GM21390 (cell line): ENCODE measurements at regions not wholly inside any gene's neighbourhood (a gene's known extent, or its start where the extent isn't known, plus 50 kb on each side); places are given as distances from the start of the nearest gene placed in this dataset.

Experiments
- ATAC-seq: cut with Tn5 transposase; IDR thresholded peaks from one replicate; pipeline ENCODE4 v1.9.1; 2021; ENCODE audit not compliant: unreplicated experiment

DNA sequence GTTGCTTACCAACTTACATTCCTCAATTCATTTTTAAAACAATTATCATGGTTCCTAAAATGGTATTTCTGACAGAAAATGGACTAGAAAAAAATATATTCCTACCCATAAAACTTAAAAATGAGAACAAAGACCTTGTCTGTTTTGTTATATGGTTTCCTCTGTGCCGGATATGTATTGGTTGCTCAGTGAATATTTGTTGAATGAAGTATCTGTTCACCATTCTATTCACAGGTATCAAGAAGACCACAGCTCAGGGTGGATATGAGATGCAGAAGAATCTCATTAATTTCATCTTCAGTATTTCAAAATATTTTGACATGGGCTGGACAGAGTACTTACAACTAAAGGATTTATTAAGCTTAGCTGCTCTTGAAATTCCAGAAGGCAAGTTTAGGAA lies 58.1 kb downstream of the TUSC7 start:
- no peak for ATAC-seq

DNA sequence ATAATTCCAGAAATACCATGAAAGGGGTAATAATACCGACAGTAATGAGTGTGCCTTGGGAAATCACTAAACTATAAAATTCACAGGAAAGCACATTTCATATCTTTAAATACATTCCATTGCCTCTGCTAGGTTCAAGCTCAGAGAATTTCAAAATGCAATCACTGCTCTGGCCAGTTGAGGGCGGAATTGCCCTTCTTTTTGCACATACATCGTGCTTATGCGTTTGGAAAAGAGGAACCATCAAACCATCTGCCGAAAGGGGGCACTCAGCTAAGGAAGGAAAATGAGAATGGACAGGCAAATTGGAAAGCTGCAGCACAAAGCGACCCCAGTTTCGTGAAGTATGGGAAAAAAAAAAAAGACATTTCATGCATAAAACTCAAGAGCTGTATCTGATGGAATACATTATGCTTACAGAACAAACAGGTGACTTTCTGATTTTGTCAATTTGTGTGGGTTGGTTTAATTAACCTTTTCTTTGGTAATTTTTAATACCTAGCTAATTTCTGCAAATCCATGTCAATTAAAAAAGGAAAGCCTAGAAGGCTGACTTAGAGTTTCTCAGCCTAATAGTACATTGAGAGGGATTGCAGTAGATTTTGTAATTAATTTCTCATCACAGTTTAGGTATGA lies 61.4 kb downstream of the TUSC7 start:
- ATAC-seq = peak; percentile 100

DNA sequence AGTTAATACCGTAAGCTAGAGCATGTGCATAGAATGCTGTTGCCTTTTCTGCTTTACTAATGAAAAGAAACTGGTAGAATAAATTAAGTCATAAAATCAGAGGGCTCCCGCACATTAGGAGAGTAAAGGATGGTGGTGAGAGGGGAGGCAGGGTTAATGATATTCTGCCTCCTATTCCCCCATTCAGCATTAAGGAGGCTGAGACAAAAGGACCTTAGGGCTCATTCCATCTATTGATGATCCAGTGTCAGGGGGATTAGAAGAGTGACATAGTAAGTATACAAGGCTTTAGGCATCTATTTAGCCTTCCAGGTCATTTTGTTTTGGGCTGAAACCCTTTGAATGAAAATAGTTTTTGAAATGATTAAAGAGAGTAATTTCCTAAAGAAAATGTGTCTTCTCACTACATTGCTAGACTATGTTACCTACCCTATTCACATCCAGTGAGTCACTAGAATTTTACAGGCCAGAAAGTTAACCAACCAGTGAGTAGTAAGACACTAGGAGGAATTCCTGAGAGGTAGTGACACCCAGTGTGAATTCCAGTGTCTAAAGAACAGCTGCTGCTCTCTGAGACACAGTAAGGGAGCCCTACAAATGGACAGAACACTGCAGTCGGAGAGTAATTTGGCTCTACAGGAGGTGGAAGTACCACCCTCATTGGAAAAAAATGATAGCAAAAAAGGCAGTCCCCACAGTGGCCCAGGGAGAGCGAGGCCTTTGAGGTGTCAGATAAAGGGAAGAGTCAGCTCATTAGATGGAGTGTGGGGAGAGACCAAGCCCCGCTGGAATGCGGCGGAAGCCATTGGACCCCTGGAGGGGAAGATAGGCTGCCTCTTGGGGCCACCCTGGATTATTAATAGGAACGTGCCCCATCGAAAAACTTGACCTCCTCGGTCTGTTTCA lies 67.6 kb downstream of the TUSC7 start:
- no peak for ATAC-seq

DNA sequence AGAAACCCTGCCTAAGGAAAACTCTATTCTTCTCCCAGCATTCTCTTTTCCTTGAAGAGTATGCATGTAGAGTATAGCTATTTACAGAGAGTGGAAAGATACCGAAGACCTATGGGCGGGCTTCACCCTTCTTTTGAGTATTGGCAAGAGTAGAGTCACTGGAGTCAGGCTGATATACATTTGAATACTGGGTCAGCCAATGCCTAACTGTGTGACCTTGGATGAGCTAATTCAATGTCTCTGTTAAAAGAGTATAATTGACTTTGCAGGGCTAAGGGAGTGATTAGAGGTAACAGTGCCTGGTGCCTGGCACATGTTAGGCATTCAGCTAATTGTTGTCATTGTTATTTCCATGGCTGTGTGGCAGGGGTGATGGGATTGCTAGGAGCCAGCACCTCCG lies 75.6 kb downstream of the TUSC7 start:
- ATAC-seq = no peak

DNA sequence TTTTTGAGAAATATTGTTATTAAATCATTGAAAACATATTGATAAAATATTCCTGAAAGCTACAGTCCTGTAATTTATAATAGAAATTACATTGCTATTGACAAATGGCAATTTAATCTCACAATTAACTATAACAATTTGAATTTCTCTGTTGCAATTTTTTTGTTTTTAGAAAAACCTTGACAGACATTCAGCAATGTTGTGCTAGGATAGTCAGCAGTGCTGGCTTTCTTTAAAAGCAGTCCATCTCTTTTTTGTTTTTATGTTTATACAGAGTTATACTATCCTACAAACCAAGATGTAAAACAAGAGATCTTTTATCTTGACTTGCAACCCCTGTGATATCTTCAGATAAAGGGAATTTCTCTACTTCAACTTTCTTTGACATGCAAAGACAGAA lies 93.1 kb downstream of the TUSC7 start:
- ATAC-seq = no peak

DNA sequence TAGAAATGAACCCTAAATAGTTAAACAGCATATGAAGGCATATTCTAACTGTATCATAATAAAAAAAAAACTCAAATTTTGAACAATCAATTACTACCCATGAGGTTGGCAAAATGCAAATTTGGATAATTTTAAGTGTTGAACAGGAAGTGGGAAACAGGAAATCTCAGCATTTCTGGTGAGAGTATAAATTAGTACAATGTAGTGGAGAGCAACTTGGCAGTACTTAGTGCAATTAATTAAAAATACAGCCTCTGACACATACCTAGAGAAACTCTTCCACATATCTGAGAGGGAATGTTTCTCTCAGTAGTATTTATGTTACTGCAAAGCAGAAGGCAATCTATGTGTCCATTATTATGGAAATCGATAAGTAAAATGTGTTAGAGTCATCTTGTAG lies 96.8 kb downstream of the TUSC7 start:
- ATAC-seq = no peak

DNA sequence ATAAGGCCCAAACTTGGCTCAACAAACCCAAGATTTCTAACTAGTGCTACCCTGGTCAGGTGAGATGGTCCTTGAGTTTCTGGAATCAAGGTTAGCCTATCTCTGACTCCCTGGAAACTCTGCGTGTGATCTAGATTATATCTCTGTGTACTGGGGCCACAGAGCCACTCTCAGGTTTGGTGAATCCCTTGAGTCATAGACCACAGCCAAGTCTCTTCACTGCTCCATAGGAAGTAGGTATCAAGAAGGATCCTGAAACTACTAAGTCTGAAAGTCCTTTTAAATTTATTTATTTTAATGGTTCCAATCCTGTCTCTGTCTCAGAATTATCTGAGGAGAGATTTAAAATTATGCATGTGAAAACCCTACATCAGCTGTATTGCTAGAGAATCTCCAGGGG lies 99.1 kb downstream of the TUSC7 start:
- no peak for ATAC-seq

DNA sequence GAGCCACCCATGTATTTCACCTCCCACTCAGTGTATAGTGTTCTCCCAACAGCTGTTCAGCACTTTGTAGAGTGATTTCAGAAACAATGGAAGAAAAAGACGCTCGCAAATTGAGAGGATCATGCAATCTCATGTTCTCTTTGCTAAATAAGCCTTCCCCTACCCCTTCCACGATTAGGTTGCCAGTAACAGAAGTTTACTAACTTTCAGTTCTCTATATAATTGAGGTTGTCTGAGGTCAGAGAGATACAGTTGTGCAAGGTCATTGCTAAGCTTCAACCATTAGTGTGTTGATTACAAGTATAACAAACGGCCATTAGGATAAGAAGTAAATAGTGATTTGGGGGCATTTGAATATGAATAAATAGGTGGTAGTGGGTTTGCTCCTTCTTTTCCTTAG lies 99.6 kb downstream of the TUSC7 start:
- ATAC-seq = no peak

DNA sequence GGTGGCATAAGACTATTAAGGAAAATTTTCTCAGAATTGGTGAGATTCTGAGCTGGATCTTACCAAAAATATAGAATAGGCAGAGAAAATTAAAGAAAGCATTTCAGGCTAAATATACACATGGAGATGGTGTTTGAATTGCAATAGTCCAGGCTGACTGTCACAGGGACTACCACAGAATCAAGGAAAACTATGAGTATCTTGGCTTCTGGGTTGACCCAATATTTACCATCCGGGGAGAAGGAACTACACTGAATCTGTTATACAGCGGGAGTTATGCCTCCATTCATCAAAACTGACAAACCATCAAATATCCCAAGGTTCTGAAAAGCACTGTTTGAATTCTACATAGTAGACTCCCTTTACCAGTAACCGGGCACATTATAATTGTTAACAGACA lies 102.2 kb downstream of the TUSC7 start:
- no peak for ATAC-seq

DNA sequence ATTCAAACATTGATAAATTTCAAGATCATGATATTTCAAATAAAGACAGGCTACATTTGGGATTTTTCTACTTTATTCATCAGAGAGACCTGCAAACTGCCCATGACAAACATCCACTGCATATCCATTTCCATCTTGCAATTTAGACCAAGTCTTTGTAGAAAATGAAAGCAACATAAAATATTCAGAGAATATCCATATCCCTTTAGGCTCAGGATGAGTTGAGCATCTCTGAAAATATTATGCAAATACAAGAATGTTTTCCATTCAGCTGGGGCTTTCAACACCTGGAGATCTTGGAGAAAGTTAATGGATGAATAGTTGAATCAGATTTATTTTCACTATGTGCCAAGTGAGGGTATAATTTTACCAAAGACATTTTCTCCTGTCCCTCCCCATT lies 103.4 kb downstream of the TUSC7 start:
- no peak for ATAC-seq

DNA sequence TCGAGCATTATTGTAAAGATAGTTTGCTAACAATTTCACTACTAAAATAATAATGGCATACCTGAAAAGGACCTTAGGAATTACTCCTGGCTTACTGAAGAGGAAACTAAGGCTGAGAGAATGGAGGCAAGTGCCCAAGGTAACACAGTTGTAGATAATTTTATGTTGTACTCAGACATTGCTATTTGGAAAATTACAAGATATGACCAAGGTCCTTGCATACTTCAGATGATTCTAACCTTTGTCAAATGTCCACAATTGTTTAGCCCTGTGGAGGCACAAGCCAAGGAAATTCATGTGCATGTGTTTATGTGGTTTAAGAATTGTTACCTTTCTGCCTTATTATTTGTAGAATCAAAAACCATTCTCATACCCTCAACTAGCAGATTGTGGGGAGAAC lies 105.7 kb downstream of the TUSC7 start:
- ATAC-seq = no peak

DNA sequence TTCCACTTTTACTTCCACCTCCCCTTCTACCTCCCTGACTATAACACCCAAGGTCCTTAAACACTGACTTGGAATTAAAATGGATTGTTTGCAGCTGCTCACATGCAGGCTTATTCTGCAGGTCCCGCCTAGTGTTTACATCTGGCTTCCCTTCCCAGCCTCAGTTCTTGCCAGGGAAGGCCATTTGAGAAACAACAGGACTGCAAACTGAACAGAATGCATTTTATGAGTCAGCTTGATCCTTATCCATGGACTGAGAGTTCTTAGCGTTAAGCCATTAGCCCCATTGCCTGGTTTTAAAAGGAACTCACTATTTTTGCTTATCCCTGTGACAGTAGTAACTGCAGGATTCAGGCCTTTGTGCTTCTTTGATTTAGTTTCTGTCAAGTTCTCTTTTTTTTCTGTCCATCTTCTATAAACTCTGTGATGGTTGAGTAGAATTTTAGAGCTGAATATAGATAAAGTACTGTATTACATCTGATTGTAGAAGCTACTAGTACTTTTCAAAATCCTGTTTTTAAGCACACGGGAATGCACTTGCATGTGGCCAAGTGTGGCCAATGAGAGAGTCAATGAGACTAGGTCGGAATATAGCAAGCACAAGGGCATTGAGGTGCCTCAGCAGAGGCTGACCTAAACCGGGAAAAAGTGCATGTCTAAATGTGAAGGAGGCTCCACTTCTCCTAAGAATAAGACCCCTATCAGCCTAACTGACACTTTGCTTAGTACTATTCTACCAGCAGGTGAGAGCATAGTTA lies 106.4 kb downstream of the TUSC7 start:
- no peak for ATAC-seq

DNA sequence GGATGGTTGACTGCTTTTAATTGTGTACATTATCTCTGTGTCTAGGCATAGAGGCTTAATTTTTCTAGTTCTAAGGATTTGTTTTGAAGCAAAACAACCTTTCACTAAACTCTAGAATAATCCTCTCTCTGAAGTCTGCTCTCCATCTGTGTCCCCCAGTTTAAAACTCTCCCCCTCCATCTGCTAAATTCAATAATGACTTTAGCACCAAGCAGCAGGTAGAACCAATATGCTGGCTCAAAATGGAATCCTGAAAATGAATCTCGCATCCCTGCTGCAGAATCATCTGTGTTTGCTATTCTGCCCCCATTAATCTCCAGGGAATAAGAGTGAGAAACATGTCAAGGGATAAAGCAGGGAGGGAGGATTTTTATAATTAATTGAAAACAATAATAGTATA lies 111.8 kb downstream of the TUSC7 start:
- no peak for ATAC-seq

DNA sequence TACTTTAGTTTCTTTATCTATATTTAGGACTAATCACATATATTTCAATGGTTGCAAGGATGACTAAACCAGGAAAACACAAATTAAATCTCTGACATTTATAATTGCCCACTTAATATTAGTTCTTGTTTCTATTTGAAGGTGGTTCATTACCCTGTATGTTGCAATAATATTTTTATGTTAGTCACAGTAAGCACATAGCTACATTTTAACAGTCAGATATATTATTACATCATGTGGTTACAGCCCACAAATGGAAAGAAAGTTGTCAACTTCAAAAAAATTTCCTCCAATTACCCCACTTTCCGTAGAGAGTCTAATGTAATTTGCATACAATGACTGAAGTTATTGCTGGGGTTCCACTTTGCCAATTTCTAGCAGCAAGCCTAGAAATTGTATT lies 114.6 kb downstream of the TUSC7 start:
- no peak for ATAC-seq

DNA sequence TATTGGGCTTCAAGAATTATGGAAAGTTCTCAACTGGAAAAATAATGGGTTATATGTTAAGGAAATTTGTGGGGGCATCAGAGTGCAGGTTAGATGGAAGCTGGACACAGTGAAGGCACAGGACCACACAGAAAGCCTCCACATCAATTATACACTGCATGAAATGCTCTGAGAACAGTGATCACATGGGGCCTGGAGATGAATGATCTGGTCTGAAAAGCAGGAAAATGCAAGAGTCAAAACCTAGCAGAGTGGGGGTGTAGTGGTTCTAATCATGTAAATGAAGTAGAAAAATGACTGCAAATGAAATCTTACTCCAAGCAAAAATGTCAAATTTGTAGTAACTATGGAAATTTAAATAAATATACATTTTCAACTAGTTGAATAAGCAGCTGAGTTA lies 123.6 kb downstream of the TUSC7 start:
- no peak for ATAC-seq

DNA sequence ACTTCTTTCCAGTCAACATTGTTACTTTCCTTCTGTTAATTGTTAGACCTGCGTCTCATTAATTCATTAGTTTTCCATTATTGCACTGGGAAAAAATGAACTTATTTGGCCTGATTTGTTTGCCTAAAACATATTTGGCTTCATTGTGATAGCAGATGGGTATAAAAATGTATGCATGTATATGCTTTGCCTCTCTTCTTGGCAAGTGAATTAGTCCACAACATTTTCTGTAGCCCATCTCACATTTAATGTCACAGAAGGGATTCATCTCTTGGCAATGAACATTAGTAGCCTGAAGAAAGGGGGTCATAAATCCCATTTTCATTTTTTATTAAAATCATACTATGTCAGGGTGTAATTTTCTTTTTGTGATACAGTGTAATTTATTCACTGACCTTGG lies 125.2 kb downstream of the TUSC7 start:
- ATAC-seq = no peak

DNA sequence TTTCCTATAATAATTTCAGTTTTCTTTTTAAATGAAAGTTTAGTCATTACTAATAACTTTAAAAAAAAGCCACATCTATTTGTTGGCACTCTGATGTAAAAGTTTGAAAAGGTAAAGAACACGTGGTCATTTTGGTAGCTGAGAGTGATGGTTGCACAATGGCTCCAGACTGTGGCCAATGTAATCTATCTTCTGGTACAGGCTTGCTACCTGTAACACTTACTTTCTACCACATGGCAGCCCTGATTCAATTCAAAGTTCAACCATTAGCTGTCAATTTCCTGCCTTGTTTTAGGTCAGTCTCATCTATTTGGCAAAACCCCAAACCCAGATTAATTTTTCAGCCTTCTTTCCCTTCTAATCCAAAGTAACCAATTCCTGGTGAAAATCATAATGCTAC lies 126.1 kb downstream of the TUSC7 start:
- ATAC-seq = no peak

DNA sequence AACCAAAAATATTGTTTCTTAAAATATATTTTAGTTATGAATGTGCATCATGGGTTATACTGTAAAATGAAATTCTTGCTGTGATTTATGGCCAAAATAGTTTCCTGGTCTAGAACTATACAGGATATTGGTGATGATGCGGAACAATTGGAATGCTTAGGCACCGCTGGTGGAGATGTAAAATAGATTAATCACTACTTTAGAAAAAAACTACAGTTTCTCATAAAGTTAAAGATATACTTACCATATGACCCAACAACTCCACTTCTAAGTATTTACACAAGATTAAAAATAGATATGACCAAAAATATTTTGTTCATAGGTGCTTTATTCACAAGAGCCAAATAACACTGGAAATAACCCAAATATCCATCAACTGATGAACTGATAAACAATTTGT lies 126.7 kb downstream of the TUSC7 start:
- no peak for ATAC-seq

DNA sequence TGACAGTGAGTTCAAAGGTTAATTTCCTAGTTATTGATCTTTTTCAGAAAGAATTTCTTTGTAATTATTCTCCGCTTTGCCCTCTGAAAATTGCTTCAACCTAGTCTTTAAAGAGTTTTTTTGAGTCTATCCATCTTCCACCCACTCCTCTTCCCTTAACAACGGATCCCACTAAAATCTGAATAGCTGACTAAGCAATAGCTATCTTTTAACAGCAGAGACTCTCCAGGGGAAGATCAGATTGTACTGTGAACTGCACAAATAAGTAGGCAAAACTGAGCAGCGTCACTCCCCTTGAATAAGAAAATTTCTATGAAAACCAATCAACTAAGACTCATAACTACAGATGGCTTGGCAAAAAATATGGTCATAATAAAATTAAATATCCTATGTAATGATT lies 127.9 kb downstream of the TUSC7 start:
- ATAC-seq = no peak

DNA sequence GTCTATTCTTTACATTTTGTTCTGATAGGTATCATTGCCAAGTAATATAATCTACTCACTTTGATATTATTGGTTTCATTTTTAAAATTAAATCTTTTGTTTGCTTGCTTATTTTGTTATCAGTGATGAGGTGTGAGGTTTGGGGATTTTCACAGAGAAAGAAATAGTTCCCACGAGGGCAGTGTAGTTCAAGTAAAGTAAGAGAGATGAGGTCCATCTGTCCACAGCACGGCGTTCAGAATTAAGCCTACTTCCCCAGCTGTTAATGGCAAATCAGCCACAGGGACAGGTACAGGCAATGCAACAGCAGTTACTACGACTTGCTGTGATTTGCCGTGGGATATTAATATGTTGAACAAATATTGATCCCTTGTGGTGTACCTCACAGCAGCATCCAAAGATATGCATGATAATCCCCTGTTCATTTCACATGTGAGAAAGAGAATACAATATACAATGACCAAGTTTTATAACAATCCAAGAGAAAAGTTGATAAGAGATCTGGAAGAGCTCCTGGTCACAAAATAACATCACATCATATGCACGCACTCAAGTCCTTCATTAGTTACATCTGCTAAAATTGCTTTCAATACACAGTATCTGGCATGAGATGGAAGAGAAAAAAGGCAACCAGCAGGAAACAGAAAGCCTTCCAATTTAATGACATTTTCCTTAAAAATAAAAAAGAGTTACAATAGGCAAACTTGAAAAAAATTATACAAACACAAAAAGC lies 131.6 kb downstream of the TUSC7 start:
- no peak for ATAC-seq

DNA sequence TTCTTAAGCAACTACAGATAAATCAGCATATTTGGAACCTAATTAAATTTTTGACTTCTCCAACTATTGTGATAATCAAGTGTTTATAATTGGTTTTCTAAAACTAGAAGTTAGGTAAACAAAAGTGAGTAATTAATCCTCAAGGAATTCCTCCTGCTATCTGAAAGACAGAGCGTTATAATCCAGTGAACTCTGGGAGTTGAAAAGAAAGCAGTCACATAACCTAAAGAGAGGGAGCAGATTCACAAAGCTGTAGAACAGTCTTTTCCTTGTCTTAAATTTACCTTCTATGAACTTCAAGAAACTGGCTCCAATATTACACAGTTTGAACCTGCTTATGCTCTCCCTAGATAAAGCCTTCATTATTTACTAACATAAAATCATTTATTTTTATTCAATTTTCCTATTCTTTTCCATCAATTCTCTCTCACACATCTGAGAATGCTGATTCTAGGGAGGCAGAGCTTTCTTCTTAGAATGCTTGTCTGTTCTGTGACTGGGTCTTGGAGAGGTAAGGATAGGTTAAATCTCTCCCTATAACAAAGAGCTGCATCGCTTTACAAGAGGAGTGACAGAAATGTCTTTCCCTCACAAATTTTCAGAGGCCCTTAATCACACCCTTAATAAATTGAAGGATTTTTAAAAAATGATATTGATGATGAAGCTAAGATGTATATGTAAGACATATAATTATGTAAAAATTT lies 132.8 kb downstream of the TUSC7 start:
- ATAC-seq = no peak
